ENCODE measurements at regions not wholly inside any gene's neighbourhood (a gene's known extent, or its start where the extent isn't known, plus 50 kb on each side); places are given as distances from the start of the nearest gene placed in this dataset.

- no peak for TF ChIP-seq CTCF (IDR thresholded peaks at IDR 0.05)
- no peak for TF ChIP-seq EP300 (IDR thresholded peaks at IDR 0.05)
- TF ChIP-seq POLR2A (IDR thresholded peaks at IDR 0.05) = no peak
- TF ChIP-seq POLR2AphosphoS5 (IDR thresholded peaks at IDR 0.05) = no peak
Measured at GRCh38 chr5:2133080-2133479, 250.4 kb upstream of the IRX4 start.
